GM21619 (cell line): ENCODE measurements at regions not wholly inside any gene's neighbourhood (a gene's known extent, or its start where the extent isn't known, plus 50 kb on each side); places are given as distances from the start of the nearest gene placed in this dataset.
A peak's percentile ranks its signal among the peaks of the same experiment; 100 is the strongest.
"Not testable (repeated sequence)": the region's sequence is repeated elsewhere in the genome, so short reads cannot be mapped to it uniquely, and the experiment has no call there.

Source experiments
- ATAC-seq: cut with Tn5 transposase; IDR thresholded peaks from one replicate; pipeline ENCODE4 v1.9.1; 2021; ENCODE audit not compliant: unreplicated experiment

DNA sequence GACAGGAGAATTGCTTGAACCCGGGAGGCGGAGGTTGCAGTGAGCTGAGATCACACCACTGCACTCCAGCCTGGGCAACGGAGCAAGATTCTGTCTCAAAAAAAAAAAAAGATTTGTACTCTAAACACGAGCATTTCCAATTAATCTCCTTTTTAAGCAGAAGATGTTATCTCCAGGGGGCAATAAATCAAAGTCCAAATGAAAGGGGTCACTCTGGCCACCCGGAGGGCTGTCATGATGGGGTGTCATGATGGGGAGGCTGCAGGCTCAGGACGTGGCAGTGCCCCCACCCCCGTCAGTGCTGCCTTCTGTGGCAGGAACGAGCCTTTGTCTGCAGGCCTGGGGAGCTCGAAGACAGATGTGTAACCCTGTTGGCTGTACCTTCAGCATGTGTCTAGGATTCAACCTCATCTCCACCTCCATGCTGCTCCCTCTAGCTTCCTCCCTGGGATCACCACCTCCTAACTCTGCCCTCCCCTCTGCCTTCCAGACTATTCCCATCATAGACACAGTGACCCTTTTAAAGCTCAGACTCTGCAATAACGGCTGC is 76.9 kb upstream of the YWHAQ start:
- no peak for ATAC-seq

DNA sequence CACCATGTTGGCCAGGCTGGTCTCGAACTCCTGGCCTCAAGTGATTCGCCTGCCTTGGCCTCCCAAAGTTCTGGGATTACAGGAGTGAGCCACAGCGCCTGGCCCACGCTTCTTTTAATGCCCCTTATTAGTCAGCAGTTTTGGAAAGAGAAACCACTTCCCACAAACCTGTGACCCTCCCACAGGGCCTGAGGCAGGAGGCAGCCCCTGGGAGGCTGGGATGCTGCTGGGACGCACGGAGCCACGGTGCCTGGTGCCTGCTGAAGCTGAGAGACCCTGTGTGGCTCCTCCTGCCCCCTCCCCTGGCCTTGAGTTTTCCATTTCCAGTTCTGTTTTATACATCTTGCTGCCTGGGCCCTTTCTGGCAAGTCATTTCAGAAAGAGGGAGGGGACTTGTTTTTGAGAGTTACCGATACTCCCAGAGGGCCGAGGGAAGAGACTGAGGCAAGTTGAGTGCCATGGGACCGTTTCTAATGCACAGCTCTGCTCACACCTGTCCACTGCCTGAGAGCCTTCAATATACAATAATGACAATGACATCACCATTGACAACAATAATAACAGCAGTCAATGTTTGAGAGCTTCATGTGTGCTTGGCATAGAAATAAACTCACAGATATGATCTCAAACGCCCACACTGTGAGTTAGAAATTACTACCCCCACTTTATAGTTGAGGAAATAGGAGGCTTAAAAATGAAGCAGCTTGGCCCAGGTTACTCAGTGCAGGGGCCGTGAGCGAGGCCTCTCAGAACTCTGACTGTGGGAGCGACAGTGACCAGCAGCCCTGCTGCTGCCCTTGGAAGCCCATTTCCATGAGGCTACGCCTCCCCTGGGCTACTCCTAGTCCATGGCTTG is 78.1 kb upstream of the YWHAQ start:
- ATAC-seq = peak; percentile 54

DNA sequence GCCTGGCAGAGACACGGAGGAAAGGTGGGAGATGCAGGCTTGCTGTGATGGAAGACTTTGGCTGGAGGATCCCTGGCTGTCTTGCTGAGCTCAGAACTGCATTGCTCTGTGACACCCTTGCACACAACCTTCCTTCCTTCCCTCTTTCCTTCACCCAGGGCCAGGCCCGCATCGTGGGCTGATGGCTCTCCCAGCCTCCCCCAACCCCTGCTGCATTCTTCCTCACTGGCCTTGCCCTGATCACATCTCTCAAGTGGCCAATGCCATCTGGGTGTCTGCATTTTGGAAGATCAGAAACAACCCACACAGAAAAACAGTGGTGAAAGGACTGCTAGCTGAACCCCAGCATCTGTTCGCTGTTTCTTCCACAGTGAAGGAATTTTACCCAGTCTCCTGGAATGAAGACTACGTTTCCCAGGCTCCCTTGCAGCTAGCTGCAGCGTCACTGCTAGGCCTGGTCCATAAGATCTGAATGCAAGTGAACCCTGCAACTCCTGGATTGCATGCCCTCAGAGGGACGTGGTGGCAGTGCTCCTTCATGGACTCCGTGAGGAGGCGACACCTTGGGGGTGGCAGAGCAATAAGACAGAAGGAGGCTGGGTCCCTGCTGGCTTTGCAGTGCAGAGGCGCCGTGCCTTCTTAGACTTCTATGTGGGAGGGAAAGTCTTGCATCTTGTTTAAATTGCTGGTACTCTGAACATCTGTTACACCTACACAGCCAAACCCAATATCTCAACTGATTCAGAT is 78.9 kb upstream of the YWHAQ start:
- no peak for ATAC-seq

DNA sequence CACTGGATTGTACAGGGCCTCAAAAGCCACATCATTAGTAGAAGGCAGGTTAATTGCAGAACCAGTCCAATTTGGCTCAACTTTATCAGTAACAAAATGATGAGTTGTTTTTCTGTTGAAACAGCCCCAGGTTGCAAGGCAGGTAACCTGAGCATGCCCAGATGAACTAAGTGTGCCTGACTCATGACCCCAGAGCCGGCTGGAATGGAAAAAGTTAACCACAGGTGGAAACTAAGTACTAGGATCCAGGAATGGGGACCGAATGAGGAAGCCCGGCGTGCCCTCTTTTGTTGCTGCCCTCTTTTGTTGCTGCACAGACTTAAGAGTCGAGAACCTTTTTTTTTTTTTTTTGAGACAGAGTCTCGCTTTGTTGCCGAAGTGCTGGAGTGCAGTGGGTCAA is 79.5 kb upstream of the YWHAQ start:
- no peak for ATAC-seq

DNA sequence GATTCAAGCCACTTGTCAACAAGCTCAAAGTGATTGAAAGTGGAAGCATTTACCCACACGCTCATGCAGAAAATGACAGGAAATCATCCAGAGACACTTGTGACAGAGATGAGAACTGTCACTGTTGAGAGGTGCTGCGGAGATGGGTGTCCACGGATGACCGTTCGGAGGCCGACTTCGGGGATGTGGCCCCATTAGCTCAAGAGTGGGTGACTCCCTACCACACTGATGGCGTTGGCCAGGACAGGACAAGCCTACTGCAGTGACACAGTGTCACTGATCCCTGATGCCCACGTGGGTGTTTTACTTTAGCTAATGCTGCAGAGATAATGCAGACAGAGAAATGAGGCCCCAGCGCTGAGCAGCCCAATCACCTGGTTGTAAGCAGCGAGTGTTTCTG is 81.5 kb upstream of the YWHAQ start:
- ATAC-seq = no peak

DNA sequence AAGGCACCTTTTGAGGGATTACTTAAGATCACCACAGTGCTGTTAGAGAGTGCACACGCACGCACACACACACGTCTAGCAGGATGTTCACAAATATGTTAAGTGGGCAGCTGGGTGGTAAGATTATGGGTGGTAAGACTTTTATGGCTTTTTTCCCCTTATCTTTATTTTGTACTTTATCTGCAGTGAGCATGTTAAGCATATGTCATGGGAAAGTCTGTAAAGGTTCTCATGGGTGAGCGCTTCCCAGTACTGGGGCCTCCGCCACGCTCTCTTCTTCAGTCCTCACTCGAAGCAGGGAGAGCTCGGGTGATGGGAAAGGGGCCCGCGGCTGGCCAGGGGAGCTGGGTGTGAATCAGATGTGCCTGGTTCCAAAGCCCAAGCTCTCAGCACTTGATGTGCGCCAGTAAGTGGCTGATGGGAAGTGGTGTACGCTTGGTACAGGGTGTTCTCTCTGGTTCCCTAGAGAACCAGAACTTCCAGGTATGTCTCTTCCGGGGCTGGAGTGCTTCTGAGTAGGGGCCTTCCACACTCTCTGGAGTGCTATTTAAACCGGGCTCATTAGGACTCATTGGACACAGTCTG is 83.9 kb upstream of the YWHAQ start:
- ATAC-seq = no peak

DNA sequence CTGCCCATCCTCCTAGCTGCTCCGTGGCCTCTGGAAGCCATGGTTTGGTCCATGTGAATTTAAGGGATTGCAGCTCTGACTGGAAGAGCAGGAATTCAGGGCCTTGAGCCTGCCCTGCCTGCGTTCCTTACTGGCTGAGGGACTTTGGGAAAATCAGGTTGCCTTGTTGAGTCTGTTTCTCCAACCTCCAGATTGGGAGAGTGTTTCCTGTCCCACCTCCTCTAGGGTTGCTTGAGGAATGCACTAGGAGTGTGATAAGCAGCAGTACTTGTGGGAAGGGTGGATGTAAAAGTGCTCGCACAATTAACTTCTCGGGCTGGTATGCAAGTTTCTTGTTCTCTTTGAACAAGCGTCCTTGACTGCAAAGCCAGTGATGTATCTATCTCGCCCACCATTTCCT is 84.4 kb upstream of the YWHAQ start:
- ATAC-seq = no peak

DNA sequence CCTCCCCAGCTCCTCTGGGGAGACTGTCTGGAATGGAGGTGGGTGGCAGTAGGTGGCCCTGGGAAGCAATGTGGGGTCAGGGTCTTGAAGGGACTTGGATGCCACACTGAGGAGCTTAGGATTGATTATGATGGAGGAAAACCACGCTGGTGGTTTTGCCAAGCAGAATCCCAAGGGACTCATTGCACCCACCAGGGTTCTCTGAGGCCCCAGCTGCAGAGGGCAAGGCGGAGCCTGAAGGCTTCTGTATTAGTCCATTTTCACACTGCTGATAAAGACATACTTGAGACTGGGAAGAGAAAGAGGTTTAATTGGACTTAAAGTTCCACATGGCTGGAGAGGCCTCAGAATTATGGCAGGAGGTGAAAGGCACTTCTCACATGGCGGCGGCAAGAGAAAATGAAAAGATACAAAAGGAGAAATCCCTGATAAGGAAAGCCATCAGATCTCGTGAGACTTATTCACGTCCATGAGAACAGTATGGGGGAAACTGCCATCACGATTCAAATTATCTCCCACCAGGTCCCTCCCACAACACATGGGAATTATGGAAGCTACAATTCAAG is 87.2 kb upstream of the YWHAQ start:
- ATAC-seq = no peak

DNA sequence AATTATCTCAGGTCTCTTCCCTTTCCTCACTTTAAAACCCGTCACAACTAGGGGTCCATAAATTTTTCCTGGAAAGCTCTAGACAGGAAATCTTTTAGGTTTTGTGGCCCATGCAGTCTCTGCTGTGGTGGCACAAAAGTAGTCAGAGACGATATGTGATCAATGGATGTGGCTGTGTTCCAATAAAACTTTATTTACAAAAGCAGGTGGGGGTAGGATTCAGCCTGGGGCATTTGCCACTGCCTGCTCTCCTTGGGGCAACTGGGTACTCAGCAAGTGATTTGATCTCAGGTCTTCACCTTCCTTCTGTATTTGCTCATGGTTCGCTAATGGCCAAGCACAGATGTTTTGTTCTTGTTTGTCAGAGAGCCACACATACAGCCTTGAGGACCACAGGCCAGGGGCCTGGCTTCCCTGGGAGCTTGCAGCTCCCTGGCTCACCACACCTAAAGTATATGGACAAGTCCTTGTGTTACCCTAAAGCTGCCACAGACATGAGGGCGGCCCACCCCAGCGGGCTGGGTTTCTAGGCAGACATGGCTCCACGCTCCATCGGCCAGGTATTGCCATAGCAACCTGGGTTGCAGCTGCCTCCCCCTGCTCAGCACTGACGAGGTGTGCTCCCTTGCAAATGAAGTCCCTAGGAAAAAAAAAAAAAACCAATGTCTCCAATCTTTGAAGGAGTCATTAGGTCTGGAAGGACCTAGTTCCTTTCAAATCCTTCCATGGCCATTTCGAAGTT is 89.7 kb upstream of the YWHAQ start:
- ATAC-seq = no peak

DNA sequence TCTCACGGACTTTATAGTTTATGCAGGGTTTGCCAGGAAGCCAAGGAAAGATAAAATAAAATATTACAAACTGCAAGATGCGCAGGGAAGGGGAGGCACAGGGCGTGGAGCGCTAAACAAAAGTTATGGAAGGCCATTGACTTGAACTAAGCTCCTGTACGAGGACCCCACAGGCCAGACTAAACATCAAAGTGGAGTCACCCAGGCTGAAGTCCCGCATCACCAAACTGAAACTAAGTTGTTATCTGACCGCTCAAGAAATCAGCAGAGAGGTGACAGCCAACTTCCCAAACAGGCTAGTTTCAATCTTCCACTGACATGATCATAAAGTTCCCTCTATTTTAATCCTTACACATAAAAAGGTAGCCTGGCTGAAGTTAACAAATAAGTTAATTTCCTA is 90.5 kb upstream of the YWHAQ start:
- ATAC-seq = no peak

DNA sequence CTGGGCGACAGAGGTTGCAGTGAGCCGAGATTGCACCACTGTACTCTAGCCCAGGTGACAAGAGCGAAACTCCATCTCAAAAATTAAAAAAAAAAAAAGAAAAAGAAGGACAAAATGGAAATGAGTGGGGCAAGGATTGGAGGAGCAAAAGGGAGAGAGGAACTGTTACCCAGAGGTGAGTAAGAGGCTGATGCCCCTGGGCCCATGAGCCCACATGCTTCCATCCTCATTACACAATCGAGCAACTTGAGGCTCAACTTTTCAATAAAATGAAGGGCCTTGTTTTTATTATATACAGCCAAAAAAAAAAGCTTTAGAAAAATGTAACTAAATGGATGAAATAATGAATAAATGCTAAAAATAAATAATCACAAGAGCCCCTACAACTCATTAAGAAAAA is 91.7 kb upstream of the YWHAQ start:
- no peak for ATAC-seq

DNA sequence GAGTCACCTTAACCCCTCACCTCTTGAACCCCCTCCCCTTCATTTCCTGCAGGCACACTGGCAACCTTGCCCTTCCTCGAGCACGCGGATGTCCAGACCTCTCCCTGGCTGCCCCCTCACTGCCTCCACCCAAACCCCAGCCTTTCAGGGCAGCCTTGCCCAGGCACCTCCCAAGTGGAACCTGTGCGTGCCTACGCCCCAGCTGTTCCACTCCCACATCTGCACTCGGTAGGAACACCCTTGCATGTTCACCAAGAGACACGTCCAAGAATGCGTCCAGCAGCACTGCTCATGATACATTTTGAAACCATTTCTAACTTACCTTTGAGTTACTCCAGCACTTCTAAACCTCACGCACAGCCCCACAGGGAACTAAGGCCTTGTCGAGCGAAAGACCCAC is 93.8 kb upstream of the YWHAQ start:
- ATAC-seq = no peak

DNA sequence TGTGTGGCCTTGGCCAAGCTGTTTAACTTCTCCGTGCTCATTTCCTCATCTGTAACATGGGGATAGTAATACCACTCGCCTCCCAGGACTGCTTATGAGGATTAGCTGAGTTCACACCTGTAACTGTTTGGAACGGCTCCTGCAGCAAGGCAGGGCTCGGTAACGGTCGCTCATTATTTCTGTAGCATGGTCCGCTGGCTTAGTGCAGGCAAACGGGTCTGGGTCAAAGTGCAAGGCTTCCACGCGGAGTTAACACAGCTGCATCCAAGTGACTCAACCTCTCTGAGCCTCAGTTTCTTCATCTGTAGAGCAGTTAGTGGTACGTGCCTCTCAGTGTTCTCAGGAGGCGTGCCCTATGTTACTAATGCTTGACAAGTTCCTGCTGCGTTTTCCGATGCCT is 94.3 kb upstream of the YWHAQ start:
- ATAC-seq = no peak

DNA sequence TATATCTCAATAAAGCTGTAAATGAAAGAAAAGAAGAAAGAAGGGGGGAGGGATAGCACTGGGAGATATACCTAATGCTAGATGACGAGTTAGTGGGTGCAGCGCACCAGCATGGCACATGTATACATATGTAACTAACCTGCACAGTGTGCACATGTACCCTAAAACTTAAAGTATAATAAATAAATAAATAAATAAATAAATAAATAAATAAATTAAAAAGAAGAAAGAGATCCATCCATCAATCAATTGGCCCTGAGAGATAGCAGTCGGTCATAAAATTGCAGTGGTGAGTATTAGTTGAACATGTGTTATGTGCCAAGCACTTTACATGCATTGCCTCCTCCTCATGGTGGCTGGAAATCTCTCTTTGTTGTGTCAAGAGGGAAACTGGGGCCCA is 95.2 kb upstream of the YWHAQ start:
- ATAC-seq = not testable (repeated sequence)

DNA sequence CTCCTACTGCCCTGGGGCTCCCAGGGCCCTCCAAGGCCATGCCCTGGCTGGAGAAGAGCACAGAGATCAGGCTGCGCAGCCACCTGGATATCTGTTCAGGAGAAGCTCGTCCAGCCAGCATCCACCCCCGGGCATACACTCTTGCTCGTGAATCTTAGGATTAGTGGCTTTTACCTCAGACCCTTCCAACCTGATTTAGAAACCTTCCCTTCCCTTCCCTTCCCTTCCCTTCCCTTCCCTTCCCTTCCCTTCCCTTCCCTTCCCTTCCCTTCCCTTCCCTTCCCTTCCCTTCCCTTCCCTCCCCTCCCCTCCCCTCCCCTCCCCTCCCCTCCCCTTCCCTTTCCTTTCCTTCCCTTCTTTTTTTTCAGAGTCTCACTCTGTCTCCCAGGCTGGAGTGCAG is 99.7 kb upstream of the YWHAQ start:
- ATAC-seq = not testable (repeated sequence)

DNA sequence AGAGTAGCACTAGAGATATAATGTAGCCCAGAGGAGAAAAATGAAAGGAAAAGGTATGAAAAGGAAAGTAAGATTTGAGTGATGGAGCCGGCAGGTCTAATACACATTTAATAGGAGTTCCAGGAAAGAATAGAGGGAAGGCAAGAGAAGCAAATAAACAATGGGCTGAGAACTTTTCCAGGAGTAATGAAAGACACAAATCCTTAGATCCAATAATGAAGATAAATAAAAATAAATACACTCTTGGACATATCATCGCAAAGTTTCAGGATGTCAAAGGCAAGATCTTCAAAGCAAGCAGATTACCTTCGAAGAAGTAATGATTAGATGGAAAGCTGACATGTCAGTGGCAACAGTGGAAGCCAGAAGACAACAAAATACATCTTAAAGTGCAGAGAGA is 102.0 kb upstream of the YWHAQ start:
- ATAC-seq = no peak

DNA sequence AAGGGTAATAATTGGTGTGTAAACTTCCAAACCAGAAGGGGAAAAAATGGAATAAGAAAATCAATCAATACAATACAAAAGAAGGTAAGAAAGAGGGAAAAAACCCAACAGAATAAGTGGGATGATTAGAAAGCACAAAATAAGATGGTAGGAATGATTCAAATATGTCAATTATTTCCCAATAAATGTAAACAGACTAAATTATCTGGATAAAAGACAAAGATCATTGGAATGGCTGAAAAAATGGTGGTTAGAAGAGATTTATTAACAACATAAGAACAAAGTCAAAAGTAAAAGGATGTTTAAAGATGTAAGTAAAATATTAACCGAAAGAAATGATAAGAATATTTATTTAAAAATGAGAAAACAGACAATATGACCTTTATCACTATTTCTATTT is 103.5 kb upstream of the YWHAQ start:
- no peak for ATAC-seq

DNA sequence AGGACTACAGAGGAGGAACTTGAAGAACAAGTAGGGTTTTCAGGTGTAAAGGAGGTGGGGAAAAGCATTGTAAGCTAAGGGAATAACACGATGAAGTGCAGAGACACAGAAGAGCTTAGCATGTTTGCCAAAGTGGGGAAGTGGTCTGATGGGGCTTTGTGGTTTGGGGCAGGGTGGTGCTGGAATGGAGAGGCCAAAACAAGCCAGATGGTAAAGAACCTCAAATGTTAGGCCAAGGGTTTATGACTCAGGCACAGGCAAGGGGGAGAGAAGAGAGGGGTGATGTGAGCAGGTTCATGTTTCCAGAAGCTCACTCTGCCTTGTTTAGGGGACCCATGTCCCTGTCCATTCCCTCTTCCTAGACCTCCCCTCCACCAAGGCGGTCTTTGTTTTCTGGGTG is 104.5 kb upstream of the YWHAQ start:
- ATAC-seq = no peak

DNA sequence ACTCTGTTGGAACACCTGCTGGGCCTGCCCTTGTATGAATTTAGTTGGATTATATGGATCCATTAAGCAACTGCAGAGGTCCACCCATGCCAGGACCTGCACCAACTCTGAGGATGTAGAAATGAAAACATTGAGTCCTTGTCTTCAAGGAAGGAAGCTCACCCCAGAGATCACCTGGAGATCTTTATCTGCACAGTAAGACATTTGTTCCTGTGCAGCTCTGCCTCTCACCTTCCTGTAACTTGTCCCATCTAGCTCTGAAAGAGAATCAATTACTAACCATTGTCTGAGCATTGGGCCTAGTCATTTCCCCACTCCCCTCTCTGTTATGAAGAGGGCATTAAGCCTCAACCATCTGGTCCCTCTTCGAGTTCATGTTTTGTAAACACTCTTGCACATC is 105.2 kb upstream of the YWHAQ start:
- no peak for ATAC-seq

DNA sequence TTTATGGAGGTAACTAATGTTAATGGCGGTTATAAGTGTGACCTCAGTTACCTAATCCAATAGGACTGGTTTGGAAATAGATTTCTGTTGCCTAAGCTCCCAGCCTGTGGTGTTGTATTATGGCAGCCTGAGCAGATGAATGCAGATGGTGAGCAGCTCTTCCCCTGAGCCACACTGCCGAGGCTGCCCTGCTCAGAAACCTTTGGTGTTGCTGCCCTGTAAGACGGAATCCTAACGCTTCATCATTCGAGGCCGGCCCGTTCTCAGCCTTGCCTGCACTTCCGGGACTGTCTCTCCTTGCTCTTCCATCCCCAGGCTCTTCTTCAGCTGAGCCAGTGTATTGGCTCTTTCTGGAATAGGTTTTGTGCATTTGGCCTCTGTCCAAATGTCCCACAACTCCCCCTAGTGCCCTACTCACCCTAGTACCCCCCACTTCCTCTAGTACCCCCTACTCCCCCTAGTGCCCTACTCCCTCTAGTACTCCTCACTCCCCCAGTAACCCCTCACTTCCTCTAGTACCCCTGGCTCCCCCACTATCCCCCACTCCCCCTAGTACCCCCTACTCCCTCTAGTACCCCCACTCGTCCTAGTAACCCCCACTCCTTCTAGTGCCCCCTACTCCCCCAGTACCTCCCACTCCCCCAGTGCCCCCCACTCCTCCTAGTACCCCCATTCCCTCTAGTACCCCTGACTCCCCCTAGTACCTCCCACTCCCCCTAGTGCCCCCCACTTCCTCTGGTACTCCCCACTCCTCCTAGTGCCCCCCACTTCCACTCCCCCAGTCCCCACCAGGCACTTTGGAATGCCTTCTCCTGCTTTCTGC is 106.0 kb upstream of the TAF1B start:
- no peak for ATAC-seq
